ENCODE measurements at regions not wholly inside any gene's neighbourhood (a gene's known extent, or its start where the extent isn't known, plus 50 kb on each side); places are given as distances from the start of the nearest gene placed in this dataset.

GRCh38 chr7:97620495-97620894 lies 111.4 kb upstream of the TAC1 start:
- TF ChIP-seq FOXM1 (IDR thresholded peaks at IDR 0.05; ENCODE audit: borderline replicate concordance, low read depth) (no peak), MAX (IDR thresholded peaks at IDR 0.05) (no peak), CREB1 (IDR thresholded peaks at IDR 0.05; ENCODE audit: low read depth) (no peak)

GRCh38 chr7:97623333-97623732 lies 108.6 kb upstream of the TAC1 start:
- TF ChIP-seq NFIC (IDR thresholded peaks at IDR 0.05), result no peak
- no peak for TF ChIP-seq CREB1 (IDR thresholded peaks at IDR 0.05; ENCODE audit: low read depth)
- TF ChIP-seq FOXM1 (IDR thresholded peaks at IDR 0.05; ENCODE audit: borderline replicate concordance, low read depth), result no peak
- TF ChIP-seq REST (IDR thresholded peaks at IDR 0.05; ENCODE audit: low read depth), result no peak
- TF ChIP-seq USF1 (IDR thresholded peaks at IDR 0.05), result no peak
- no peak for TF ChIP-seq RAD21 (IDR thresholded peaks at IDR 0.05; ENCODE audit: low read depth)
- no peak for TF ChIP-seq YY1 (IDR thresholded peaks at IDR 0.05; ENCODE audit: low read depth)
- TF ChIP-seq TEAD4 (IDR thresholded peaks at IDR 0.05), result no peak
- no peak for TF ChIP-seq CEBPB (IDR thresholded peaks at IDR 0.05)
- TF ChIP-seq ZBTB7A (IDR thresholded peaks at IDR 0.05; ENCODE audit: low read depth), result no peak
- TF ChIP-seq TCF12 (IDR thresholded peaks at IDR 0.05; ENCODE audit: low read depth), result no peak
- TF ChIP-seq TAF1 (IDR thresholded peaks at IDR 0.05; ENCODE audit: low read depth), result no peak
- no peak for TF ChIP-seq EGR1 (IDR thresholded peaks at IDR 0.05)

- TF ChIP-seq USF1 (IDR thresholded peaks at IDR 0.05), result no peak
- TF ChIP-seq MAX (IDR thresholded peaks at IDR 0.05), result no peak
- no peak for TF ChIP-seq CEBPB (IDR thresholded peaks at IDR 0.05)
- no peak for TF ChIP-seq EP300 (IDR thresholded peaks at IDR 0.05; ENCODE audit: borderline replicate concordance)
- TF ChIP-seq YY1 (IDR thresholded peaks at IDR 0.05; ENCODE audit: low read depth), result no peak
- no peak for TF ChIP-seq FOXM1 (IDR thresholded peaks at IDR 0.05; ENCODE audit: borderline replicate concordance, low read depth)
- TF ChIP-seq NFIC (IDR thresholded peaks at IDR 0.05), result no peak
- TF ChIP-seq TEAD4 (IDR thresholded peaks at IDR 0.05), result no peak
- TF ChIP-seq TCF12 (IDR thresholded peaks at IDR 0.05; ENCODE audit: low read depth), result no peak
- no peak for TF ChIP-seq REST (IDR thresholded peaks at IDR 0.05; ENCODE audit: low read depth)
- TF ChIP-seq ZBTB7A (IDR thresholded peaks at IDR 0.05; ENCODE audit: low read depth), result no peak
- no peak for TF ChIP-seq TAF1 (IDR thresholded peaks at IDR 0.05; ENCODE audit: low read depth)
- no peak for TF ChIP-seq EGR1 (IDR thresholded peaks at IDR 0.05)
- TF ChIP-seq CREB1 (IDR thresholded peaks at IDR 0.05; ENCODE audit: low read depth), result no peak
- TF ChIP-seq RAD21 (IDR thresholded peaks at IDR 0.05; ENCODE audit: low read depth), result no peak
Observed at GRCh38 chr7:97630116-97630515, 101.8 kb upstream of the TAC1 start.

GRCh38 chr7:97635622-97636021 lies 96.3 kb upstream of the TAC1 start:
- no peak for TF ChIP-seq TCF12 (IDR thresholded peaks at IDR 0.05; ENCODE audit: low read depth)
- no peak for TF ChIP-seq TAF1 (IDR thresholded peaks at IDR 0.05; ENCODE audit: low read depth)
- TF ChIP-seq EP300 (IDR thresholded peaks at IDR 0.05; ENCODE audit: borderline replicate concordance), result no peak
- no peak for TF ChIP-seq FOXM1 (IDR thresholded peaks at IDR 0.05; ENCODE audit: borderline replicate concordance, low read depth)
- no peak for TF ChIP-seq EGR1 (IDR thresholded peaks at IDR 0.05)
- no peak for TF ChIP-seq REST (IDR thresholded peaks at IDR 0.05; ENCODE audit: low read depth)
- no peak for TF ChIP-seq NFIC (IDR thresholded peaks at IDR 0.05)
- TF ChIP-seq MAX (IDR thresholded peaks at IDR 0.05), result no peak
- TF ChIP-seq RAD21 (IDR thresholded peaks at IDR 0.05; ENCODE audit: low read depth), result no peak
- TF ChIP-seq CEBPB (IDR thresholded peaks at IDR 0.05), result no peak
